H1 (cell line): ENCODE measurements at regions not wholly inside any gene's neighbourhood (a gene's known extent, or its start where the extent isn't known, plus 50 kb on each side); places are given as distances from the start of the nearest gene placed in this dataset.

Experiments used
- CHD2 ChIP-seq: IDR thresholded peaks from 2 replicates; pipeline ENCODE4 v1.6.1; 2012; ENCODE audit warnings: low read length, improper control_type of control experiment
- CHD7 ChIP-seq: fragments of 300-600 bp; sonication (generic); IDR thresholded peaks from 2 replicates; pipeline ENCODE4 v1.7.1; 2012; ENCODE audit warnings: low read length, moderate library complexity, mild to moderate bottlenecking, inconsistent platforms; ENCODE audit not compliant: insufficient replicate concordance
- EGR1 ChIP-seq: IDR thresholded peaks from 2 replicates; pipeline ENCODE4 v1.6.1; 2011; ENCODE audit warnings: low read depth, low read length, borderline replicate concordance
- KDM4A ChIP-seq: IDR thresholded peaks from one replicate; pipeline ENCODE4 v1.7.1; 2012; ENCODE audit warnings: low read depth, mild to moderate bottlenecking, moderate library complexity, low read length, inconsistent platforms; ENCODE audit not compliant: severe bottlenecking
- KDM5A ChIP-seq: fragments of 200-600 bp; IDR thresholded peaks from 2 replicates; pipeline ENCODE4 v1.7.1; 2012; ENCODE audit warnings: mild to moderate bottlenecking, low read length, inconsistent platforms, mixed read lengths
- POLR2A ChIP-seq, 2 experiments: IDR thresholded peaks; 1 replicate in 1 of 2; 2 replicates in 1 of 2; pipeline ENCODE4 v1.6.1; 2011; ENCODE audit warnings: low read depth in 2 of 2, low read length in 2 of 2, mild to moderate bottlenecking in 2 of 2; ENCODE audit errors: control extremely low read depth in 1 of 2
- TBP ChIP-seq: IDR thresholded peaks from 2 replicates; pipeline ENCODE4 v1.6.1; 2011; ENCODE audit warnings: low read depth, low read length, improper control_type of control experiment

DNA sequence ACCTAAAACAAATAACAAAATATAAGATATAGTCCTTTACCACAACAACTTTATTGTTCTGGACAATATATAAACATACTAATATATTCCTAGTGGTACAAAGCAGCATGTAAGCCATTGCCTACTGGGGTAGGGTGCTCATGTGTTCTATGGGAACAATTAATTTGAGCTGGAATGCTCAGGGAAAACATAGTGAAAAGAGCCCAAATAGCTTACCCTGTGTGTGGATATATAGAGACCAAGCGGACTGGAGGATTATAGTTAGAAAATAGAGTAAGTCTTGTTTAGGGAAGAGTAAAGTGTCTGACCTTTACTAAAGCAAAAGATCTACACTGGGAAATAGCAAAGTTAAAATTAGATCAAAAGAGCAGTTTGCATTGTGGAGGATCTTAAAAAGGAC, 64.8 kb downstream of the MAD2L1 start (continued):
- TF ChIP-seq CHD7 (peak; percentile 27), EGR1 (no peak), KDM5A (no peak), TBP (no peak), KDM4A (no peak), CHD2 (no peak), POLR2A (IDR thresholded peaks at IDR 0.05; ENCODE audit: control extremely low read depth in 1 of 2, low read depth in 2 of 2, low read length in 2 of 2) (0 out of 3 replicates have a peak, but pooled peaks of 1 of the 2 experiments have one; percentile 26)
